SJSA1 (cell line): ENCODE measurements at regions not wholly inside any gene's neighbourhood (a gene's known extent, or its start where the extent isn't known, plus 50 kb on each side); places are given as distances from the start of the nearest gene placed in this dataset.
"Not testable (repeated sequence)": the region's sequence is repeated elsewhere in the genome, so short reads cannot be mapped to it uniquely, and the experiment has no call there.

ENCODE experiments used
- DNase-seq, 2 experiments: peaks; one replicate each; pipeline ENCODE4 v3.0.0-alpha.2; 2015 to 2020; ENCODE audit warnings: low spot score in 2 of 2, low read depth in 1 of 2
- H3K27ac ChIP-seq: fragments of 250-450 bp; sonication (Bioruptor Pico); 2 replicates; pipeline ENCODE4 v1.5.1; 2020; ENCODE audit warnings: mild to moderate bottlenecking, moderate library complexity
- H3K27me3 ChIP-seq: fragments of 250-450 bp; sonication (Bioruptor Pico); replicated peaks from 2 replicates; pipeline ENCODE4 v1.5.1; 2020; ENCODE audit warnings: mild to moderate bottlenecking, moderate library complexity
- H3K36me3 ChIP-seq: fragments of 250-450 bp; sonication (Bioruptor Pico); 2 replicates; pipeline ENCODE4 v1.5.1; 2020; ENCODE audit warnings: mild to moderate bottlenecking
- H3K4me1 ChIP-seq: fragments of 250-450 bp; sonication (Bioruptor Pico); replicated peaks from 2 replicates; pipeline ENCODE4 v1.6.1; 2021; ENCODE audit warnings: mild to moderate bottlenecking
- H3K4me3 ChIP-seq: fragments of 250-450 bp; sonication (Bioruptor Pico); 2 replicates; pipeline ENCODE4 v1.5.1; 2020; ENCODE audit warnings: mild to moderate bottlenecking
- H3K9me3 ChIP-seq: fragments of 250-450 bp; sonication (Bioruptor Pico); replicated peaks from 2 replicates; pipeline ENCODE4 v1.5.1; 2020; ENCODE audit warnings: mild to moderate bottlenecking

- H3K4me1 ChIP-seq: peaks cover 3% of the 10 kb centered on the region; the same call in 1 of the 2 replicates
- H3K9me3 ChIP-seq: no peaks in the 10 kb centered on the region
- no peak overlapping the region for H3K27ac ChIP-seq
- no peak for DNase-seq
- H3K4me3 ChIP-seq: no peak overlapping the region
- H3K36me3 ChIP-seq: no peaks in the 10 kb centered on the region
- no peaks in the 10 kb centered on the region for H3K27me3 ChIP-seq
Observed at GRCh38 chr15:87741350-87741749, 515.2 kb downstream of the NTRK3 start.

DNA sequence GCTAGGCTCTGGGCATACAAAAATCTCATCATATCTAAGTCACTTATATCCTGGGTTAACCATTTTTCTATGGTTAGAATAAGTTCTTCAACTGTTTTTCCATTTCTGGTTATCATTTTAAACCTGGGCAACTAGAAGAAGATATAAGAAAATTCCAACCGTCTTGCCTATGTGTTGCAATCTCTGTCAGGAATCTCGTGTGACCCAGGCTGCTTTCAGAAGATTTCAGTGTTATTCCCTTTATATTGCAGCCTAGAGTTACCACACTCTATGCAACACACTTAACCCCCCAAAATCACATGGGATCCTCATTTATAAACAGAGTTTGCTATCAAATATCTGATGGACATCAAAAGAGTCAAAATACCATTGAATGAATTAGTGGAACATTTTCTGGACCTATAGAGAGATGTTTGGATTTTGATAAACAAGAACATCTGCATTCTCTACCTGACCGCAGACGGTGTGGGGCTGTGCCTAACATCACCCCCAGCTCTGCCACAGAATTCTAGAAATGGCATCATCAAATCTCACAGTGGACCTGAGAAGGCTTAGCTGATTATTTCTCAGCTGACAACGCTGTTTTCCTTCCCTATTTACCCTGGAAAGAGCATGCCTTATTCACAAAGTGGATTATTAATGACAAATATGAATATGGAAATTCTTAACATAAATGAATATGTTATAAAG, 515.7 kb downstream of the NTRK3 start:
- Histone ChIP-seq H3K4me3 (no peak overlapping the region), H3K27ac (no peak overlapping the region), H3K27me3 (no peaks in the 10 kb centered on the region), H3K36me3 (no peaks in the 10 kb centered on the region), H3K9me3 (no peaks in the 10 kb centered on the region), H3K4me1 (peaks cover 3% of the 10 kb centered on the region; the same call in 1 of the 2 replicates)
- no peak for DNase-seq

DNA sequence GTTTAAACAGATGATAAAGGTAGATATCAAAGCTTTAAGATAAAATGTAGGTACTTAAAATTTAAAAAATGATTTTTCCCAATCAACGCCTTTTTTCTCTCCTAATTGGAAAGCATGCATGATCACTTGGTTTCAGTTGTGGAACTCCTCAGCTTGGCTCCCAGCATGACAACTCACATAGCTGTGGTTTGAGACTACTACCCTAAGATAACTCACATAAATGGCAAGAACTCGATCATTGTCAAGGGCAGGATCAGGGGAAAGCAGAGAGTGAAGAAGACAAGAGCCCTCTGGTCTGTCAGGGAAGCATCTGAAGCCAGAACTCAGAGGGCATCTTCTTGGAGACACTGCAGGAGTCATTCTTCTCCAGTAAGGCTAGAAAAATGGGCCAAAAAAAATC, 516.7 kb downstream of the NTRK3 start:
- Histone ChIP-seq H3K27me3 (no peaks in the 10 kb centered on the region), H3K36me3 (no peaks in the 10 kb centered on the region), H3K9me3 (no peaks in the 10 kb centered on the region), H3K4me3 (no peak overlapping the region), H3K4me1 (peaks cover 3% of the 10 kb centered on the region; the same call in 1 of the 2 replicates), H3K27ac (no peak overlapping the region)
- DNase-seq: no peak

GRCh38 chr15:87739081-87739480, 517.5 kb downstream of the NTRK3 start:
- Histone ChIP-seq H3K4me1 (peaks cover 3% of the 10 kb centered on the region; the same call in 1 of the 2 replicates), H3K36me3 (no peaks in the 10 kb centered on the region), H3K4me3 (no peak overlapping the region), H3K27me3 (no peaks in the 10 kb centered on the region), H3K9me3 (no peaks in the 10 kb centered on the region), H3K27ac (no peak overlapping the region)
- DNase-seq: no peak

GRCh38 chr15:87737460-87737859, 519.1 kb downstream of the NTRK3 start:
- not testable (repeated sequence) for H3K27me3 ChIP-seq, H3K9me3 ChIP-seq, DNase-seq, H3K4me1 ChIP-seq, H3K4me3 ChIP-seq, H3K36me3 ChIP-seq, H3K27ac ChIP-seq

DNA sequence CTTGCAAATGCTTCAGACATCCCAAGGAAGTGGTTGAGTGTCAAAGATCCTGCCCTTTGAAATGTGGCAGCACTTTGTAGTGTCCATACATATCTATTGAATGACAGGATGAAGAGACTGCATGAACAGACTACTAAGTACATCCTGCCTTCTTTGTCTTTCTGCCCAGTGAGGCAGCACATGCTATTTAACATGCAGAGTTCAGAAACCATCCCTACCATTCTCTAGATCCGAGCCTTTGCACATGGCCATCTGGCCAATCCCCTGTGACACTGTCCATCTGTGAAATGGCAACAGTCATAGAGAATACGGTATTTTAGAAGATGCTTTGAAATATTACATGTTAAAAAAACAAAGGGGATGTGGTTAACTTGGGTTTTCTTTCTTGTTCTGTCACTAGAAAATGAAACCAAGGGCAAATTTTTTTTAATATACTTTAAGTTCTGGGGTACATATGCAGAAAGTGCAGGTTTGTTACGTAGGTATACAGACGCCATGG, 519.6 kb downstream of the NTRK3 start:
- Histone ChIP-seq H3K4me3 (no peak overlapping the region), H3K27ac (no peak overlapping the region), H3K4me1 (no peaks in the 10 kb centered on the region), H3K9me3 (no peaks in the 10 kb centered on the region), H3K36me3 (no peaks in the 10 kb centered on the region), H3K27me3 (no peaks in the 10 kb centered on the region)
- no peak for DNase-seq

GRCh38 chr15:87736401-87736800, 520.1 kb downstream of the NTRK3 start:
- Histone ChIP-seq H3K9me3 (no peaks in the 10 kb centered on the region; the same call in 1 of the 2 replicates), H3K27ac (no peak overlapping the region), H3K4me3 (no peak overlapping the region), H3K27me3 (no peaks in the 10 kb centered on the region), H3K36me3 (no peaks in the 10 kb centered on the region), H3K4me1 (no peaks in the 10 kb centered on the region)
- no peak for DNase-seq

DNA sequence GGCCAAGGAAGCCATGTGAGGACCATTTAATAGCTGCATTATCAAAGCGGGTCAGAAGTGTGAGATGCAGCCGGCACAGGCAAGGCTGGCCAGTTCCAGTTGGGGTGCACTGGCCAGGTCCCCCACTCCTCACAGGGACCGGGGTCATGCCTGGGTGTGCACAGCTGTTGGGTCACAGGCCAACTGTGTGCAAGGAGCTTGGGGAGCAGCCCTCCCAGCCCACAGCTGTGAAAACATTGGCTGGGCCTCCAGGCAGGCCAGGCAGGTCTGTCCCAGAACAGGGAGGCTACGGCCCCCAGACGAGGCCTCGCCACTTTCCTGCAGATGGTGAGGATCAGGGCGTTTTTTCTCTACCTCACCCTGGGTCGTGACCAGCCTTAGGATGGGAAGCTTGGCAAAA, 521.0 kb downstream of the NTRK3 start:
- Histone ChIP-seq H3K27ac (no peak overlapping the region), H3K9me3 (no peaks in the 10 kb centered on the region; the same call in 1 of the 2 replicates), H3K36me3 (no peaks in the 10 kb centered on the region), H3K27me3 (no peaks in the 10 kb centered on the region), H3K4me3 (no peak overlapping the region), H3K4me1 (no peaks in the 10 kb centered on the region)
- no peak for DNase-seq

GRCh38 chr15:87734571-87735373, 521.8 kb downstream of the NTRK3 start:
- DNase-seq: no peak
- Histone ChIP-seq H3K4me1 (no peaks in the 10 kb centered on the region), H3K27ac (no peak overlapping the region), H3K27me3 (no peaks in the 10 kb centered on the region), H3K4me3 (no peak overlapping the region), H3K9me3 (no peaks in the 10 kb centered on the region; the same call in 1 of the 2 replicates), H3K36me3 (no peaks in the 10 kb centered on the region)

GRCh38 chr15:87733977-87734376, 522.6 kb downstream of the NTRK3 start:
- no peak for DNase-seq
- Histone ChIP-seq H3K9me3 (no peaks in the 10 kb centered on the region; the same call in 1 of the 2 replicates), H3K27me3 (no peaks in the 10 kb centered on the region), H3K4me1 (no peaks in the 10 kb centered on the region), H3K36me3 (no peaks in the 10 kb centered on the region), H3K4me3 (no peak overlapping the region), H3K27ac (no peak overlapping the region)

GRCh38 chr15:87733541-87733941, 523.0 kb downstream of the NTRK3 start:
- no peak for DNase-seq
- no peaks in the 10 kb centered on the region for H3K36me3 ChIP-seq
- H3K9me3 ChIP-seq: no peaks in the 10 kb centered on the region; the same call in 1 of the 2 replicates
- no peak overlapping the region for H3K4me3 ChIP-seq
- no peak overlapping the region for H3K27ac ChIP-seq
- H3K4me1 ChIP-seq: no peaks in the 10 kb centered on the region
- no peaks in the 10 kb centered on the region for H3K27me3 ChIP-seq

DNA sequence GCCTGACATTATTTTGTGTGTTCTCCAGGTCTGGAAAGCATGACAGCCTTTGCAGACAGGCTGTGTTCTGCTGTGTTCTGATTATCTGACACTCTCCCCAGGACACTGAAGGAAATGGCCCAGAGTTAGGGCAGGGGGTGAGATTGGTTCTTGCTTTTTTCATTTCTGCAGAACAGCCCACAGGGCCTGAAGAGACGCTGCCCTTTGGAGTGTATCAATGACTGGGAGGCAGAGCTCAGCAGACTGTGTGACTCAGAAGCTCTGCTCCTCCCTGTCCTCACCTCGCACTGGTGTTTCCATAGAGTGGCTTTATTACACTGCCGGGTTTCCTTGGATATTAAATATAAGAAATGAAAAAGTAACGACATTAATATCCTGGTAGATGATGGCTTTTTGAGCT, 523.6 kb downstream of the NTRK3 start:
- Histone ChIP-seq H3K27me3 (no peaks in the 10 kb centered on the region), H3K36me3 (no peaks in the 10 kb centered on the region), H3K27ac (no peak overlapping the region), H3K4me1 (no peaks in the 10 kb centered on the region), H3K4me3 (no peak overlapping the region), H3K9me3 (no peaks in the 10 kb centered on the region; the same call in 1 of the 2 replicates)
- no peak for DNase-seq

DNA sequence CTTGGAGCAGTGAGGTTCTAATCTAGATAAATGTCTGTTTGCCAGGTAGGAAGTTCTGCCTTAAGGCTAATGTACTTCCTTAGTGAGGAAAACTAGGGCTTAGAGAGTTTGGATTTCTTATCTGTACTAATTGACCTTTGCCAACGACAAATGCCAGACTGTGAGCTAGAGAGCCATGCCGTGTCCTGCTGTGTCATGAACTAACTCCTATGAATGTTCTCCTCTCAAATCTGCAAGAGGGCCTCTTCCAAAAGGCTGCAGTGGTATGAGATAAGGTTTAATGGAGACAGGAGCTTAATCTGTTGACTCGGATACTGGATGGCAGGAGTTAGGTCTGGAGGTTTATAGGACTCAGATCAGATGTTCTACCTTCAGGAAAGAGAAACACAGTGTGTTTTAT, 524.9 kb downstream of the NTRK3 start:
- Histone ChIP-seq H3K4me1 (no peaks in the 10 kb centered on the region), H3K27me3 (no peaks in the 10 kb centered on the region), H3K4me3 (no peak overlapping the region), H3K36me3 (no peaks in the 10 kb centered on the region), H3K9me3 (no peaks in the 10 kb centered on the region; the same call in 1 of the 2 replicates), H3K27ac (no peak overlapping the region)
- DNase-seq: no peak

DNA sequence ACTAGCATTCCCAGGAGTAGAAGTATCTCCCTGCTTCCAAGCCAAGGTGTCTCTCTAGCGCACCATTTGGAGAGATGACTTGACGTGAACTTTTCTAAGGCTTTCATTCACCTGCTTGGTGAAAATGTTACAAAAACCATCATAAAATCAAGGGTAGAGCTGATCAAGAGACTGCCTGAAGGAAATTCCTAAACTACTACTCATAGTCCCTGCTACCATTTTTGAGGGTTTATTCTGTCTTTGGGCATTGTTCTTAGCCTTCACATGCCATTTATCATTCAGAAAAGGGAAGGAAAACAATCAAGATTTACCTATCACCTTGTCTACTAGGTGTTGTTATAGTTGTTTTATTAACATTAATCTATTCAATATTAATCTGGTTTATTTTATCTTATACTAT, 525.8 kb downstream of the NTRK3 start:
- H3K4me3 ChIP-seq: no peak overlapping the region

More for the DNA sequence above, 525.8 kb downstream of the NTRK3 start:
- DNase-seq: no peak
- H3K27ac ChIP-seq: no peak overlapping the region
- H3K36me3 ChIP-seq: no peaks in the 10 kb centered on the region
- no peaks in the 10 kb centered on the region; the same call in 1 of the 2 replicates for H3K9me3 ChIP-seq
- H3K27me3 ChIP-seq: no peaks in the 10 kb centered on the region
- H3K4me1 ChIP-seq: no peaks in the 10 kb centered on the region
